Stomach (tissue), 8 donors: ENCODE measurements at regions not wholly inside any gene's neighbourhood (a gene's known extent, or its start where the extent isn't known, plus 50 kb on each side); places are given as distances from the start of the nearest gene placed in this dataset.

Experiments
- DNase-seq, 2 donors: peaks; one replicate each; pipeline versions ENCODE4 v3.0.0 to v3.0.0-alpha.2; 2013 to 2019
- H3K27ac ChIP-seq, 5 donors: fragments of 200-600 bp in 4 of 5; sonication (generic) in 4 of 5; one replicate each; pipeline ENCODE4 v1.5.1; 2013 to 2019; ENCODE audit warnings: mild to moderate bottlenecking in 1 of 5, moderate library complexity in 1 of 5
- H3K27me3 ChIP-seq, 3 donors: fragments of 200-600 bp; sonication (generic); one replicate each; pipeline ENCODE4 v1.5.1; 2017 to 2019; ENCODE audit warnings: mixed run types in 1 of 3
- H3K36me3 ChIP-seq, 4 donors: fragments of 200-600 bp; sonication (generic); 1 replicate in 3 of 4; 2 replicates in 1 of 4; pipeline ENCODE4 v1.5.1; 2016 to 2019
- H3K4me1 ChIP-seq, 4 donors: fragments of 200-600 bp; sonication (generic); one replicate each; pipeline ENCODE4 v1.5.1; 2016 to 2019
- H3K4me3 ChIP-seq, 4 donors: fragments of 200-600 bp; sonication (generic) in 3 of 4; one replicate each; pipeline ENCODE4 v1.5.1; 2016 to 2019; ENCODE audit warnings: mild to moderate bottlenecking in 1 of 4
- H3K9me3 ChIP-seq, 4 donors: fragments of 200-600 bp; sonication (generic); one replicate each; pipeline ENCODE4 v1.5.1; 2016 to 2019
- EP300 ChIP-seq: sonication (generic); formaldehyde crosslinking; IDR thresholded peaks from one replicate; pipeline ENCODE4 v1.6.1; 2017; ENCODE audit warnings: antibody characterized with exemption
- POLR2A ChIP-seq, 4 donors: fragments of 450-650 bp; IDR thresholded peaks; one replicate each; pipeline ENCODE4 v1.6.1; 2016; ENCODE audit warnings: antibody characterized with exemption in 4 of 4, control low read depth in 2 of 4, mild to moderate bottlenecking in 1 of 4, moderate library complexity in 1 of 4
- POLR2AphosphoS5 ChIP-seq, 3 donors: sonication (generic); formaldehyde crosslinking; IDR thresholded peaks; one replicate each; pipeline ENCODE4 v1.6.1; 2016; ENCODE audit warnings: antibody characterized with exemption in 3 of 3
- WGBS, 5 donors: extraction: QIAGEN DNeasy Blood & Tissue Kit in 3 of 5; methylation state at CpG; one replicate each; pipeline versions ENCODE4 v1.1.5 to v1.1.7; 2013 to 2018; 5-methylcytosine and 5-hydroxymethylcytosine counted together
- intact Hi-C: fragments of 100-400 bp; cut with DNase I; formaldehyde crosslinking; loops from one replicate; pipeline ENCODE4 v1.15.1; 2023; ENCODE audit warnings: low total_unique reads
- TF ChIP-seq, protein P1 (sequence below), 7 experiments: fragments of 450-650 bp in 4 of 7; fragments of 200-600 bp in 3 of 7; sonication (generic) in 3 of 7; IDR thresholded peaks; one replicate each; pipeline ENCODE4 v1.5.1; 2016 to 2019; ENCODE audit warnings: antibody characterized with exemption in 7 of 7, control low read depth in 2 of 7, mild to moderate bottlenecking in 1 of 7
- donor health status: healthy with polysubstance abuse.
- donor health status: Bipolar disorder and iron deficiency.
- donor health status: healthy.

DNA sequence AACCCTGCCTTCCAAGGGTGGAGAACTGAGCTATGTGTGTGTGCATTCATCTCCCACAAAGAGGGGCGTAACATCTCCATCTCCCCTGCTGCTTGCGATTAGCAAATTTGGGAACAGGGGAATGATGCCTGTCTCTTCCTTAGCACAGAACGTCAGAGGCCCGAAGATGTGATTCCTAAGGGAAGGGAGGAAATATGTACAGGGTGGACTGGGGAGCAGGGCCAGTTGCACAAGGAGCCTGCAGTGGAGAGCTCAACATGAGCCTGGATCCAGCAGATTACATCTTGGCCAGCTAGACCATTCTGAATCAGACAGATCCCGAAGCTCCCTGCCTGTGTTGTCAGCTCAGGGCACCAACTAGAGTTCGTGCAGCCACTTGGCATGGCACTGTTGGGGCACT is 118.1 kb downstream of the NGF start:
- TF ChIP-seq POLR2AphosphoS5 (IDR thresholded peaks at IDR 0.05) (no peak), EP300 (no peak), POLR2A (IDR thresholded peaks at IDR 0.05) (no peak)
- TF ChIP-seq, protein P1, sequence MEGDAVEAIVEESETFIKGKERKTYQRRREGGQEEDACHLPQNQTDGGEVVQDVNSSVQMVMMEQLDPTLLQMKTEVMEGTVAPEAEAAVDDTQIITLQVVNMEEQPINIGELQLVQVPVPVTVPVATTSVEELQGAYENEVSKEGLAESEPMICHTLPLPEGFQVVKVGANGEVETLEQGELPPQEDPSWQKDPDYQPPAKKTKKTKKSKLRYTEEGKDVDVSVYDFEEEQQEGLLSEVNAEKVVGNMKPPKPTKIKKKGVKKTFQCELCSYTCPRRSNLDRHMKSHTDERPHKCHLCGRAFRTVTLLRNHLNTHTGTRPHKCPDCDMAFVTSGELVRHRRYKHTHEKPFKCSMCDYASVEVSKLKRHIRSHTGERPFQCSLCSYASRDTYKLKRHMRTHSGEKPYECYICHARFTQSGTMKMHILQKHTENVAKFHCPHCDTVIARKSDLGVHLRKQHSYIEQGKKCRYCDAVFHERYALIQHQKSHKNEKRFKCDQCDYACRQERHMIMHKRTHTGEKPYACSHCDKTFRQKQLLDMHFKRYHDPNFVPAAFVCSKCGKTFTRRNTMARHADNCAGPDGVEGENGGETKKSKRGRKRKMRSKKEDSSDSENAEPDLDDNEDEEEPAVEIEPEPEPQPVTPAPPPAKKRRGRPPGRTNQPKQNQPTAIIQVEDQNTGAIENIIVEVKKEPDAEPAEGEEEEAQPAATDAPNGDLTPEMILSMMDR (IDR thresholded peaks at IDR 0.05) = no peak
- DNase-seq = no peak
- 72 to 88% (median 84%) methylated on average over 6 of the region's 6 CpGs for WGBS, 5 donors
- no peaks in the 10 kb centered on the region for H3K36me3 ChIP-seq
- no peak overlapping the region for H3K4me3 ChIP-seq
- H3K27me3 ChIP-seq = no peaks in the 10 kb centered on the region
- H3K4me1 ChIP-seq = no peaks in the 10 kb centered on the region
- H3K27ac ChIP-seq = no peak overlapping the region
- H3K9me3 ChIP-seq = no peaks in the 10 kb centered on the region
- intact Hi-C loops = no loop called here

DNA sequence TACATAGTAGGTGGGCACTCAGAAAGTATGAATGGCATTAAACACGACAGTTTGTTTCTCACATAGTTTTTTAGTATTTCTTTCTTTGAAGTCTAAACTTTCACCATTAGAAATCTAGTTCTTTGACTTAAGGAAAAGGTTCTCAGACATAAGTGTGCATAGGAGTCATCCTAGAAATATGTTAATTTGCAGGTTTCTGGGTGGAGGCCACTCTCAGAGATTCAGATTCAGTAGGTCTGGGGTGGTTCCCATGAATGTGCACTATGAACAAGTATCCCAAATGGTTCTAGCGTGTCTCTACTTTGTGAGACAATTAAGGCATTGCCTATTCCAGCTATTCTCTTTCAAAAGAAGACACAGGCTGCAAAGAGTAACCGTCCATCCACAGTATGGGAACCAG is 119.3 kb downstream of the NGF start:
- WGBS, 5 donors = 87 to 97% (median 92%) methylated on average over 3 of the region's 3 CpGs
- H3K9me3 ChIP-seq = no peaks in the 10 kb centered on the region
- H3K4me3 ChIP-seq = no peak overlapping the region
- no peaks in the 10 kb centered on the region for H3K4me1 ChIP-seq
- DNase-seq = no peak
- intact Hi-C loops = no loop called here
- no peak overlapping the region for H3K27ac ChIP-seq
- no peaks in the 10 kb centered on the region for H3K36me3 ChIP-seq
- H3K27me3 ChIP-seq = no peaks in the 10 kb centered on the region
- TF ChIP-seq, protein P1 (IDR thresholded peaks at IDR 0.05) = no peak
- TF ChIP-seq POLR2AphosphoS5 (IDR thresholded peaks at IDR 0.05) (no peak), POLR2A (IDR thresholded peaks at IDR 0.05) (no peak)

DNA sequence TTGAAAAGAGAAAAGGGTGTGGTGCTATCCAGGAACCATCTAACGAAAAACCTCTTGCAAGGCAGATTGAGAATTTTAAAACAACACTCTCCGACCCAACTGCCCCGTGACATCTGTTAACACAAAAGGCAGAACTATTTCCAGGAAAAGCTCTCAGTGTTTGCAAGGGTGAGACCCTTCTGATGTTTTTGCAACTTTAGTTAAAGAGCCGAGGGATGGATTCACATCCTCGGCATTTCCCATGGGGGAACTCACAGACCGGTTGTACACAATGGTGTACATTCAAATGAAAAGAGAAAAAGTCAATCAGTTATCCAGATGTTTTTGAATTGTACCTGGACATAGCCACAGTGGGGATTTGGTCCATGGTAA is 120.0 kb downstream of the NGF start:
- DNase-seq = no peak
- Histone ChIP-seq H3K9me3 (no peaks in the 10 kb centered on the region), H3K4me3 (no peak overlapping the region), H3K27me3 (no peaks in the 10 kb centered on the region), H3K27ac (no peak overlapping the region), H3K36me3 (no peaks in the 10 kb centered on the region), H3K4me1 (no peaks in the 10 kb centered on the region)
- intact Hi-C loops = no loop called here
- no peak for TF ChIP-seq POLR2A (IDR thresholded peaks at IDR 0.05)
- TF ChIP-seq POLR2AphosphoS5 (IDR thresholded peaks at IDR 0.05) = no peak
- no peak for TF ChIP-seq EP300
- TF ChIP-seq, protein P1 (IDR thresholded peaks at IDR 0.05) = no peak
- 65 to 77% (median 74%) methylated on average over 6 of the region's 6 CpGs for WGBS, 5 donors

DNA sequence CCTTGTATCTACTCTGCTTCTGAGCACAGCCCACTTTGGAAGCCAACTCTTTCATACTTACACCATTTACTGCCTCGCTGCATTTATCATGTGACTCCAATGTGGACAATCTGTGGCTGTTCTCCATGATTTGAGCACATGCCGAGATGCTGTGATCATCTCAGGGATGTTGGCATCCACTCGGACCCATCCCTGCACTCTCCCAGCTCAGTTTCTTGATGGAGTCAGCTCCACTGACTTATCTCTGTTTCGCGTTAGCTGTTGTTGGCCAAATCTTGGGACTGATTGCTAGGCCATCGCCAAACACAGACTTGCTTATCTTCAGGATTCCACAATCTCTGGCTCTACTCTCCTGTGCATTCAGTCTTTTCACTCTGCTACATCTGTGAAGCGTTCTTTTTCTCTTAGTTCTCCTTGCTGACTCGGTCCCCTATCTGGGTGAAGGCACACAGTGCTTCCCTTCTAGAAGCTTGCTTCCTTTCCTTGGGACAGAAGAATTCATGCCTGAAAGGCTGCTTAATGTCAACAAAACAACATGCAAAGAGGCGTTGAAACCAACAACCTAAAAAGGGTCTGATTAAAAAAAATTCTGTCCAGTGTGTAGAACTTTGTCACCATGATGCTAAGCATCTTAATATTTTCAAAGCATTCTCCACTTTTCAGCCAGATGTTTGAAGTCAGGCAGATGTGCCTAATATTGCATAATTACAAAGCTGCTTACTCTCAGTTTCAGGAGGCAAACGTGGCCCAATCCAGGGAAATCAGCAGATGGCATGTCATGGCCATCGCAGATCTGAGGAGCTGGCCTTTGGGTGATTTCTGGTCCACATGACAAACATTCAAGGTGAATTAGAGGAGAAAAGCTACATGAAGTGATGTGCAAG is 120.7 kb downstream of the NGF start:
- H3K9me3 ChIP-seq = no peaks in the 10 kb centered on the region
- H3K4me1 ChIP-seq = no peaks in the 10 kb centered on the region
- H3K36me3 ChIP-seq = no peaks in the 10 kb centered on the region
- H3K27ac ChIP-seq = peak overlapping the region in 1 of 5 donors; percentile 1
- TF ChIP-seq POLR2A (IDR thresholded peaks at IDR 0.05) = no peak
- no peak for TF ChIP-seq POLR2AphosphoS5 (IDR thresholded peaks at IDR 0.05)
- TF ChIP-seq EP300 = no peak
- TF ChIP-seq, protein P1 (IDR thresholded peaks at IDR 0.05) = no peak
- 66 to 79% (median 71%) methylated on average over 11 of the region's 11 CpGs for WGBS, 5 donors
- no peaks in the 10 kb centered on the region for H3K27me3 ChIP-seq
- H3K4me3 ChIP-seq = no peak overlapping the region
- peak in 1 of 2 donors; percentile 24 for DNase-seq
- intact Hi-C loops = no loop called here
